Smooth muscle cell (in vitro differentiated cells): ENCODE measurements at regions not wholly inside any gene's neighbourhood (a gene's known extent, or its start where the extent isn't known, plus 50 kb on each side); places are given as distances from the start of the nearest gene placed in this dataset.

Experiments used
- DNase-seq: peaks from one replicate; lab custom pipeline; 2025; ENCODE audit not compliant: unreplicated experiment; lab: John Stamatoyannopoulos, UW
- H2AFZ ChIP-seq: fragments of 200-600 bp; sonication (generic); 2 replicates; pipeline ENCODE4 v1.6.0; 2016; ENCODE audit warnings: antibody characterized with exemption, low read depth, mild to moderate bottlenecking
- H3F3A ChIP-seq: fragments of 200-600 bp; sonication (generic); 2 replicates; pipeline ENCODE4 v1.6.0; 2017; ENCODE audit warnings: antibody characterized with exemption, low read depth
- H3K27ac ChIP-seq: fragments of 200-600 bp; sonication (generic); 2 replicates; pipeline ENCODE4 v1.5.1; 2016; ENCODE audit warnings: low read depth, mild to moderate bottlenecking
- H3K27me3 ChIP-seq: fragments of 200-600 bp; sonication (generic); 2 replicates; pipeline ENCODE4 v1.6.1; 2016; ENCODE audit warnings: low read depth, mild to moderate bottlenecking
- H3K36me3 ChIP-seq: fragments of 200-600 bp; sonication (generic); 2 replicates; pipeline ENCODE4 v1.5.1; 2016; ENCODE audit warnings: low read depth
- H3K4me1 ChIP-seq: fragments of 200-600 bp; sonication (generic); 2 replicates; pipeline ENCODE4 v1.5.1; 2016; ENCODE audit warnings: low read depth
- H3K4me2 ChIP-seq: fragments of 200-600 bp; sonication (generic); 2 replicates; pipeline ENCODE4 v1.6.0; 2016; ENCODE audit warnings: mild to moderate bottlenecking
- H3K4me3 ChIP-seq: fragments of 200-600 bp; sonication (generic); 2 replicates; pipeline ENCODE4 v1.5.1; 2016; ENCODE audit warnings: mild to moderate bottlenecking
- H3K79me2 ChIP-seq: fragments of 200-600 bp; sonication (generic); 2 replicates; pipeline ENCODE4 v1.6.0; 2016; ENCODE audit warnings: low read depth, mild to moderate bottlenecking
- H3K9ac ChIP-seq: fragments of 200-600 bp; sonication (generic); 2 replicates; pipeline ENCODE4 v1.6.0; 2016; ENCODE audit warnings: low read depth
- H3K9me3 ChIP-seq: fragments of 200-600 bp; sonication (generic); replicated peaks from 2 replicates; pipeline ENCODE4 v1.5.1; 2016; ENCODE audit warnings: low read depth
- H4K20me1 ChIP-seq: fragments of 200-600 bp; sonication (generic); 2 replicates; pipeline ENCODE4 v1.6.0; 2016; ENCODE audit warnings: low read depth
- WGBS: methylation state at CpG from one replicate; pipeline ENCODE4 v1.1.7; 2016; ENCODE audit warnings: low lambda C conversion rate; 5-methylcytosine and 5-hydroxymethylcytosine counted together
- TF ChIP-seq, protein P1 (sequence below): fragments of 200-600 bp; sonication (generic); IDR thresholded peaks from 2 replicates; pipeline ENCODE4 v1.5.1; 2017; ENCODE audit warnings: borderline replicate concordance, mild to moderate bottlenecking, antibody characterized with exemption; ENCODE audit not compliant: insufficient read depth, poor library complexity, severe bottlenecking

DNA sequence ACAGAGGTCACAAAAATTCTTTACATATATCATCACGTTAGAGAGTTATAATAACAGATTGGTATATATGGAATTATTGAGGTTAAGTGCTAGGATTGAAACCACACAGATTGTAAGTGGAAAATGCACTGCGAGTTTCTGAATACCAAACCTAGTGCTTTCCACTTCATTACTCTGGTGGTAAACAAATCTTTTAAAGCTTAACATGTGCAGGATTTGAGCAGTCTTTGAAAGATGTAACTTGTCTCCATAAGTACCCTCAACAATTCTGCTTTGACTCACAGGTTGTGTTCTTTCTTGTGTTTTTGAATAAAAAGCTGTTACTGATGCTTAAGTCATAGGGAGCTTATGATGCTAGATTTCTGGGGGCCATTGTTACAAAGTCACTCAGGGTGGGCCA is 314.7 kb upstream of the DACH1 start:
- WGBS: 85% methylated on average over 2 of the region's 2 CpGs
- H4K20me1 ChIP-seq: no peaks in the 10 kb centered on the region
- no peaks in the 10 kb centered on the region for H3K4me1 ChIP-seq
- no peak overlapping the region for H3K9ac ChIP-seq
- H3K27me3 ChIP-seq: no peaks in the 10 kb centered on the region
- H3K36me3 ChIP-seq: no peaks in the 10 kb centered on the region
- DNase-seq: no peak
- H3F3A ChIP-seq: no peaks in the 10 kb centered on the region
- H3K79me2 ChIP-seq: no peaks in the 10 kb centered on the region
- no peak overlapping the region for H3K4me3 ChIP-seq
- no peak overlapping the region for H3K4me2 ChIP-seq
- TF ChIP-seq, protein P1, sequence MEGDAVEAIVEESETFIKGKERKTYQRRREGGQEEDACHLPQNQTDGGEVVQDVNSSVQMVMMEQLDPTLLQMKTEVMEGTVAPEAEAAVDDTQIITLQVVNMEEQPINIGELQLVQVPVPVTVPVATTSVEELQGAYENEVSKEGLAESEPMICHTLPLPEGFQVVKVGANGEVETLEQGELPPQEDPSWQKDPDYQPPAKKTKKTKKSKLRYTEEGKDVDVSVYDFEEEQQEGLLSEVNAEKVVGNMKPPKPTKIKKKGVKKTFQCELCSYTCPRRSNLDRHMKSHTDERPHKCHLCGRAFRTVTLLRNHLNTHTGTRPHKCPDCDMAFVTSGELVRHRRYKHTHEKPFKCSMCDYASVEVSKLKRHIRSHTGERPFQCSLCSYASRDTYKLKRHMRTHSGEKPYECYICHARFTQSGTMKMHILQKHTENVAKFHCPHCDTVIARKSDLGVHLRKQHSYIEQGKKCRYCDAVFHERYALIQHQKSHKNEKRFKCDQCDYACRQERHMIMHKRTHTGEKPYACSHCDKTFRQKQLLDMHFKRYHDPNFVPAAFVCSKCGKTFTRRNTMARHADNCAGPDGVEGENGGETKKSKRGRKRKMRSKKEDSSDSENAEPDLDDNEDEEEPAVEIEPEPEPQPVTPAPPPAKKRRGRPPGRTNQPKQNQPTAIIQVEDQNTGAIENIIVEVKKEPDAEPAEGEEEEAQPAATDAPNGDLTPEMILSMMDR: no peak
- no peak overlapping the region for H3K27ac ChIP-seq
- H3K9me3 ChIP-seq: no peaks in the 10 kb centered on the region
- no peak overlapping the region for H2AFZ ChIP-seq

DNA sequence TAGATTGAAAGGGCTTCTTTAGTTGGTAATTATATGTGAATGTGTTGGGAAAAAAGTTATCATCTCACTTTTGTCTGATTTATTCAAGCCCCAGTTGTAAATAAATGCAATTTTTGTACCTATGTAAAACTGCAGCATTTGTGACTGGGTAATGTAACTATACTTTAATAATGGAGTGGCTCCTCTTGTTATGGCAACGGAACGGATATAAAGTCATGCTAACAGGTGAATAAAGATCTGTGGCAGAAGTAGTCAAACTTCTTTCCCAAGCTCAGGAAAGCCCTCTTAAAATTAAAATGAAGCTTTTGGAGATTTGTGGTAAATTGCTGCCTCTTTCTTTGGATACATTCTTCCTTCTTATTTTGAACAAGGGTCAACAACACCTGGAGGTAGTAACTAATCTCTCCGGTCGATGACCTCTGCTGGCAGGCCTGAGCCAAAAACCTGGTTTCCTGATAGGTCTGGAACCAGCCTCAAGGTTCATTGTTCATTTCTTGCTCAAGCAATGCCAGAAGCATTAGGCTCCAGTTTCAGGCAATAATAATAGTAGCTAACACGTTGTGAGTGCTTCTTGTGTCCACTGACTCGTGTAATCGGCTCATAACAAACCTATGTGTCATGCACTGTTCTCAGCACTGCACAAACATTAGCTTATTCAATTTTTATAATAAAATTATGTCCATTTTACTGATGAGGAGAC is 313.4 kb upstream of the DACH1 start:
- H3K27ac ChIP-seq: no peak overlapping the region
- H3K4me3 ChIP-seq: no peak overlapping the region
- H3K4me2 ChIP-seq: no peak overlapping the region
- no peaks in the 10 kb centered on the region for H4K20me1 ChIP-seq
- H3K79me2 ChIP-seq: no peaks in the 10 kb centered on the region
- no peaks in the 10 kb centered on the region for H3F3A ChIP-seq
- H3K9ac ChIP-seq: no peak overlapping the region
- H3K36me3 ChIP-seq: no peaks in the 10 kb centered on the region
- TF ChIP-seq, protein P1: no peak
- no peak for DNase-seq
- 77% methylated on average over 7 of the region's 7 CpGs for WGBS
- H3K27me3 ChIP-seq: no peaks in the 10 kb centered on the region
- no peaks in the 10 kb centered on the region for H3K4me1 ChIP-seq
- H3K9me3 ChIP-seq: no peaks in the 10 kb centered on the region
- H2AFZ ChIP-seq: no peak overlapping the region

GRCh38 chr13:72174549-72174948 is 307.5 kb upstream of the DACH1 start:
- no peak overlapping the region for H2AFZ ChIP-seq
- no peaks in the 10 kb centered on the region for H3K4me1 ChIP-seq
- TF ChIP-seq, protein P1: no peak
- H3F3A ChIP-seq: no peaks in the 10 kb centered on the region
- H3K79me2 ChIP-seq: no peaks in the 10 kb centered on the region
- H3K27me3 ChIP-seq: no peaks in the 10 kb centered on the region
- no peak for DNase-seq
- H3K4me2 ChIP-seq: no peak overlapping the region
- WGBS: 38% methylated on average over 2 of the region's 2 CpGs
- H3K9ac ChIP-seq: no peak overlapping the region
- H3K4me3 ChIP-seq: no peak overlapping the region
- H4K20me1 ChIP-seq: no peaks in the 10 kb centered on the region
- H3K36me3 ChIP-seq: no peaks in the 10 kb centered on the region
- no peak overlapping the region for H3K27ac ChIP-seq
- no peaks in the 10 kb centered on the region for H3K9me3 ChIP-seq

DNA sequence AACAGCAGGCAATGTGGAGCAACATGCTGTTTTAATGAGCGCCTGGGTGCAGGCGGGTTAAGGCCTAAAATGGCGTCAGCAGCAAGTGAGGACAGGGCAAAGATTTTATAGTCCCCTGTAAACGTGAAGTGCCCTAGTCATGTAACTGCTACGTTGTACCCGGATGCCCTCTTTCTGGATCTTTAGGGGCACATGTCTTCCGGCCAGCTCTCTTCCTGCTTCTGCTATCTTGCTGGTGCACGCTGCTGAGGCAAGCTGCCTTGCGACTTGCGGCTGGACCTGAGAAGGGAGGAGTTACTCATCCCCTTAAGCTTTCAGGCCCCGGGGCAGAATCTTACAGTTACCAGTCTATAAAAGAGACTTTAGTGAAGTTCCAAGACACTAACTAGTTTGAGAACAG is 303.6 kb upstream of the DACH1 start:
- WGBS: 82% methylated on average over 11 of the region's 11 CpGs
- no peaks in the 10 kb centered on the region for H3K9me3 ChIP-seq
- H3K4me1 ChIP-seq: no peaks in the 10 kb centered on the region
- H3K79me2 ChIP-seq: no peaks in the 10 kb centered on the region
- H3K27ac ChIP-seq: no peak overlapping the region
- H4K20me1 ChIP-seq: no peaks in the 10 kb centered on the region
- H3K36me3 ChIP-seq: no peaks in the 10 kb centered on the region
- H3F3A ChIP-seq: no peaks in the 10 kb centered on the region
- H3K27me3 ChIP-seq: no peaks in the 10 kb centered on the region
- H2AFZ ChIP-seq: no peak overlapping the region
- no peak overlapping the region for H3K9ac ChIP-seq
- H3K4me3 ChIP-seq: no peak overlapping the region
- TF ChIP-seq, protein P1: no peak
- DNase-seq: no peak
- H3K4me2 ChIP-seq: no peak overlapping the region
